A549 (cell line): ENCODE measurements at regions not wholly inside any gene's neighbourhood (a gene's known extent, or its start where the extent isn't known, plus 50 kb on each side); places are given as distances from the start of the nearest gene placed in this dataset.

Source experiments
- ATOH8 ChIP-seq: fragments of 250-450 bp; sonication (Bioruptor Pico); IDR thresholded peaks from 2 replicates; pipeline ENCODE4 v1.5.0; 2020; ENCODE audit warnings: low read depth, mild to moderate bottlenecking, moderate library complexity
- CTCF ChIP-seq: fragments of >200 bp; sonication (Bioruptor Twin); formaldehyde crosslinking; IDR thresholded peaks from 3 replicates; pipeline ENCODE4 v1.5.1; 2016
- EHMT2 ChIP-seq: fragments of 200-600 bp; sonication (generic); IDR thresholded peaks from 2 replicates; pipeline ENCODE4 v1.6.1; 2016; ENCODE audit warnings: antibody characterized with exemption, low read depth, mild to moderate bottlenecking, moderate library complexity
- HMGXB4 ChIP-seq: fragments of 250-450 bp; sonication (Bioruptor Pico); IDR thresholded peaks from 2 replicates; pipeline ENCODE4 v1.5.0; 2021; ENCODE audit warnings: mild to moderate bottlenecking, moderate library complexity, borderline replicate concordance
- POLR2A ChIP-seq: IDR thresholded peaks from 2 replicates; pipeline ENCODE4 v1.6.1; 2012; ENCODE audit warnings: mild to moderate bottlenecking, low read length

- TF ChIP-seq POLR2A: no peak
- TF ChIP-seq EHMT2: no peak
- TF ChIP-seq CTCF: no peak
- TF ChIP-seq ATOH8 (CRISPR knock-in tag): no peak
- no peak for TF ChIP-seq HMGXB4 (CRISPR knock-in tag)
Measured at GRCh38 chr1:201618905-201619304, 80.0 kb downstream of the NAV1 start.
